Kidney (tissue), 13 donors: ENCODE measurements at regions not wholly inside any gene's neighbourhood (a gene's known extent, or its start where the extent isn't known, plus 50 kb on each side); places are given as distances from the start of the nearest gene placed in this dataset.

Experiments used
- DNase-seq, 5 donors: peaks; one replicate each; pipeline ENCODE4 v3.0.0-alpha.2; 2013 to 2020
- FAIRE-seq: peaks from 2 replicates; lab custom pipeline; 2012; peaks lifted over from hg19 to GRCh38; lab: Jason Lieb, UNC
- H3K27ac ChIP-seq, 2 donors: one replicate each; pipeline ENCODE4 v1.7.0; 2013; ENCODE audit warnings: low read depth in 2 of 2, low read length in 2 of 2, inconsistent platforms in 1 of 2
- H3K27me3 ChIP-seq: one replicate; pipeline ENCODE4 v1.7.1; 2013; ENCODE audit warnings: low read length, inconsistent platforms; ENCODE audit not compliant: control insufficient read depth, insufficient read depth
- H3K36me3 ChIP-seq, 3 donors: one replicate each; pipeline versions ENCODE4 v1.7.0 to v1.7.1; 2013; ENCODE audit warnings: low read length in 3 of 3, control low read depth in 1 of 3, inconsistent platforms in 1 of 3; ENCODE audit not compliant: insufficient read depth in 3 of 3, control insufficient read depth in 2 of 3
- H3K4me1 ChIP-seq, 3 donors: one replicate each; pipeline versions ENCODE4 v1.7.0 to v1.7.1; 2013; ENCODE audit warnings: low read length in 3 of 3, inconsistent platforms in 1 of 3, low read depth in 1 of 3; ENCODE audit not compliant: control insufficient read depth in 2 of 3, insufficient read depth in 2 of 3
- H3K4me3 ChIP-seq, 3 donors: one replicate each; pipeline versions ENCODE4 v1.7.0 to v1.8.1; 2013; ENCODE audit warnings: low read length in 3 of 3, control low read depth in 1 of 3, inconsistent platforms in 1 of 3
- H3K9ac ChIP-seq, 3 donors: one replicate each; pipeline versions ENCODE4 v1.7.0 to v1.7.1; 2013; ENCODE audit warnings: low read length in 3 of 3, control low read depth in 1 of 3, inconsistent platforms in 1 of 3
- H3K9me3 ChIP-seq, 3 donors: one replicate each; pipeline versions ENCODE4 v1.7.0 to v1.7.1; 2013; ENCODE audit warnings: low read length in 3 of 3, control low read depth in 1 of 3, inconsistent platforms in 1 of 3; ENCODE audit not compliant: control insufficient read depth in 2 of 3, insufficient read depth in 1 of 3
- CTCF ChIP-seq: IDR thresholded peaks from 3 replicates; pipeline ENCODE4 v1.5.1; 2012; ENCODE audit warnings: mild to moderate bottlenecking, moderate library complexity, borderline replicate concordance; ENCODE audit not compliant: insufficient read depth; ENCODE audit errors: extremely low read depth
- intact Hi-C: fragments of 100-400 bp; cut with DNase I; formaldehyde crosslinking; loops from one replicate; pipeline ENCODE4 v1.11.1; 2022
- donor health status: control.
- donor health status: control.
- donor health status: control.
- donor health status: control.
- donor health status: control.
- donor health status: DM: yes; HTN: yes; CAD: no.
- donor health status: Normal renal cell carcinoma (clear cell type).

GRCh38 chr5:110019119-110019518 lies 329.4 kb downstream of the MAN2A1 start:
- Histone ChIP-seq H3K27ac (no peak overlapping the region), H3K4me1 (no peaks in the 10 kb centered on the region), H3K9ac (no peak overlapping the region), H3K27me3 (no peaks in the 10 kb centered on the region), H3K4me3 (no peak overlapping the region), H3K36me3 (no peaks in the 10 kb centered on the region), H3K9me3 (no peaks in the 10 kb centered on the region)
- no peak for TF ChIP-seq CTCF
- FAIRE-seq (no peak), DNase-seq (no peak)
- intact Hi-C loops = no loop called here

GRCh38 chr5:110019780-110020179 lies 330.1 kb downstream of the MAN2A1 start:
- DNase-seq = no peak
- intact Hi-C loops = no loop called here
- H3K9me3 ChIP-seq = no peaks in the 10 kb centered on the region
- no peaks in the 10 kb centered on the region for H3K27me3 ChIP-seq
- no peak for TF ChIP-seq CTCF
- H3K27ac ChIP-seq = no peak overlapping the region
- H3K9ac ChIP-seq = no peak overlapping the region
- H3K4me3 ChIP-seq = no peak overlapping the region
- no peaks in the 10 kb centered on the region for H3K36me3 ChIP-seq
- no peak for FAIRE-seq
- no peaks in the 10 kb centered on the region for H3K4me1 ChIP-seq

- DNase-seq (no peak), FAIRE-seq (no peak)
- Histone ChIP-seq H3K27ac (no peak overlapping the region), H3K27me3 (no peaks in the 10 kb centered on the region), H3K9ac (no peak overlapping the region), H3K36me3 (no peaks in the 10 kb centered on the region), H3K9me3 (no peaks in the 10 kb centered on the region), H3K4me3 (no peak overlapping the region), H3K4me1 (no peaks in the 10 kb centered on the region)
- intact Hi-C loops = no loop called here
- TF ChIP-seq CTCF = no peak
Observed at GRCh38 chr5:110021251-110021650, 331.5 kb downstream of the MAN2A1 start.

GRCh38 chr5:110025160-110025559 lies 335.4 kb downstream of the MAN2A1 start:
- H3K9me3 ChIP-seq = no peaks in the 10 kb centered on the region
- H3K27ac ChIP-seq = no peak overlapping the region
- H3K36me3 ChIP-seq = no peaks in the 10 kb centered on the region
- intact Hi-C loops = no loop called here
- H3K4me3 ChIP-seq = no peak overlapping the region
- DNase-seq (no peak), FAIRE-seq (no peak)
- H3K4me1 ChIP-seq = no peaks in the 10 kb centered on the region
- TF ChIP-seq CTCF = no peak
- no peaks in the 10 kb centered on the region for H3K27me3 ChIP-seq
- H3K9ac ChIP-seq = no peak overlapping the region
